ENCODE measurements at regions not wholly inside any gene's neighbourhood (a gene's known extent, or its start where the extent isn't known, plus 50 kb on each side); places are given as distances from the start of the nearest gene placed in this dataset.

DNA sequence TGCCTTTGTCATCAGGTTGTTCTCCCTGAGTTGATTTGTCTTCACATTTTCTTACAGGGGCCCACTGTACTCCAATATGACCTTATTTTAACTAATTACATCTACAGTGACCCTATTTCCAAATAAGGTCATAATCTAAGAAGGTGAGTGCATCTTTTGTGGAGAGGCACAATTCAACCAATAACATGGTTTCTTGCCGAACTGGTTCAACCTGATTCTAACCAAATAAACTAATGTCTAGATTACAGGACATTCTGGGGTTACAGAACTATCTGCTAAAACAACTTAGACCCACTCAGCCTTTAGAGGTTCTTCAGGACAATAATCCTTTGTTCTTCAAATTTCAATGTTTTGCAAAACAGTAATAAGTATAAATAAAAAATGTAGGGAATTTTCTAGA, 496.5 kb upstream of the SOX11 start:
- TF ChIP-seq, protein P1, sequence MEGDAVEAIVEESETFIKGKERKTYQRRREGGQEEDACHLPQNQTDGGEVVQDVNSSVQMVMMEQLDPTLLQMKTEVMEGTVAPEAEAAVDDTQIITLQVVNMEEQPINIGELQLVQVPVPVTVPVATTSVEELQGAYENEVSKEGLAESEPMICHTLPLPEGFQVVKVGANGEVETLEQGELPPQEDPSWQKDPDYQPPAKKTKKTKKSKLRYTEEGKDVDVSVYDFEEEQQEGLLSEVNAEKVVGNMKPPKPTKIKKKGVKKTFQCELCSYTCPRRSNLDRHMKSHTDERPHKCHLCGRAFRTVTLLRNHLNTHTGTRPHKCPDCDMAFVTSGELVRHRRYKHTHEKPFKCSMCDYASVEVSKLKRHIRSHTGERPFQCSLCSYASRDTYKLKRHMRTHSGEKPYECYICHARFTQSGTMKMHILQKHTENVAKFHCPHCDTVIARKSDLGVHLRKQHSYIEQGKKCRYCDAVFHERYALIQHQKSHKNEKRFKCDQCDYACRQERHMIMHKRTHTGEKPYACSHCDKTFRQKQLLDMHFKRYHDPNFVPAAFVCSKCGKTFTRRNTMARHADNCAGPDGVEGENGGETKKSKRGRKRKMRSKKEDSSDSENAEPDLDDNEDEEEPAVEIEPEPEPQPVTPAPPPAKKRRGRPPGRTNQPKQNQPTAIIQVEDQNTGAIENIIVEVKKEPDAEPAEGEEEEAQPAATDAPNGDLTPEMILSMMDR (IDR thresholded peaks at IDR 0.05 in 2 of 3, conservative IDR thresholded peaks at IDR 0.05 in 1 of 3; ENCODE audit: borderline replicate concordance in 1 of 3, insufficient read depth in 1 of 3, low read depth in 2 of 3, low read length in 2 of 3): no peak
- no peak for TF ChIP-seq CEBPB (IDR thresholded peaks at IDR 0.05; ENCODE audit: low read depth)
- no peak for TF ChIP-seq YY1 (IDR thresholded peaks at IDR 0.05; ENCODE audit: extremely low read depth, insufficient replicate concordance, low read depth, low read length)
- TF ChIP-seq POLR2AphosphoS5 (IDR thresholded peaks at IDR 0.05; ENCODE audit: low read depth, low read length): no peak
- no peak for TF ChIP-seq EZH2 (IDR thresholded peaks at IDR 0.05)
- TF ChIP-seq, protein P2, sequence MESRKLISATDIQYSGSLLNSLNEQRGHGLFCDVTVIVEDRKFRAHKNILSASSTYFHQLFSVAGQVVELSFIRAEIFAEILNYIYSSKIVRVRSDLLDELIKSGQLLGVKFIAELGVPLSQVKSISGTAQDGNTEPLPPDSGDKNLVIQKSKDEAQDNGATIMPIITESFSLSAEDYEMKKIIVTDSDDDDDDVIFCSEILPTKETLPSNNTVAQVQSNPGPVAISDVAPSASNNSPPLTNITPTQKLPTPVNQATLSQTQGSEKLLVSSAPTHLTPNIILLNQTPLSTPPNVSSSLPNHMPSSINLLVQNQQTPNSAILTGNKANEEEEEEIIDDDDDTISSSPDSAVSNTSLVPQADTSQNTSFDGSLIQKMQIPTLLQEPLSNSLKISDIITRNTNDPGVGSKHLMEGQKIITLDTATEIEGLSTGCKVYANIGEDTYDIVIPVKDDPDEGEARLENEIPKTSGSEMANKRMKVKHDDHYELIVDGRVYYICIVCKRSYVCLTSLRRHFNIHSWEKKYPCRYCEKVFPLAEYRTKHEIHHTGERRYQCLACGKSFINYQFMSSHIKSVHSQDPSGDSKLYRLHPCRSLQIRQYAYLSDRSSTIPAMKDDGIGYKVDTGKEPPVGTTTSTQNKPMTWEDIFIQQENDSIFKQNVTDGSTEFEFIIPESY (IDR thresholded peaks at IDR 0.05; ENCODE audit: extremely low read depth, insufficient replicate concordance, low read length): no peak
- TF ChIP-seq TCF7L2 (IDR thresholded peaks at IDR 0.05; ENCODE audit: borderline replicate concordance, extremely low read depth, insufficient read depth, insufficient read length): no peak
- no peak for TF ChIP-seq SIN3A (IDR thresholded peaks at IDR 0.05; ENCODE audit: low read depth)
